Right lobe of liver (tissue), 6 donors: ENCODE measurements at regions not wholly inside any gene's neighbourhood (a gene's known extent, or its start where the extent isn't known, plus 50 kb on each side); places are given as distances from the start of the nearest gene placed in this dataset.

Source experiments
- ATAC-seq, 4 donors: fragments of 200-7000 bp; cut with Tn5 transposase; one replicate each; pipeline ENCODE4 v1.9.1; 2020; ENCODE audit warnings: mild to moderate bottlenecking in 4 of 4, moderate library complexity in 4 of 4
- DNase-seq, 3 donors: peaks; one replicate each; pipeline ENCODE4 v3.0.0-alpha.2; 2020
- H3K27ac ChIP-seq, 3 donors: fragments of 200-600 bp; one replicate each; pipeline ENCODE4 v1.8.0; 2022
- H3K27me3 ChIP-seq, 2 donors: fragments of 200-600 bp; one replicate each; pipeline ENCODE4 v1.8.0; 2022
- H3K36me3 ChIP-seq, 4 donors: fragments of 200-600 bp; sonication (generic) in 1 of 4; one replicate each; pipeline versions ENCODE4 v1.5.1 to v1.8.0; 2017 to 2022; ENCODE audit warnings: control low read depth in 1 of 4
- H3K4me1 ChIP-seq, 4 donors: fragments of 200-600 bp; sonication (generic) in 1 of 4; one replicate each; pipeline versions ENCODE4 v1.5.1 to v1.8.0; 2017 to 2022; ENCODE audit warnings: control low read depth in 1 of 4
- H3K4me3 ChIP-seq, 3 donors: fragments of 200-600 bp; one replicate each; pipeline ENCODE4 v1.8.0; 2022
- H3K9me3 ChIP-seq, 4 donors: fragments of 200-600 bp; sonication (generic) in 1 of 4; one replicate each; pipeline versions ENCODE4 v1.5.1 to v1.8.0; 2017 to 2022; ENCODE audit warnings: control low read depth in 1 of 4
- POLR2A ChIP-seq: fragments of 450-650 bp; IDR thresholded peaks from one replicate; pipeline ENCODE4 v1.6.1; 2017; ENCODE audit warnings: antibody characterized with exemption, mild to moderate bottlenecking
- WGBS: methylation state at CpG from one replicate; pipeline ENCODE4 v1.1.6; 2018; ENCODE audit warnings: low coverage, low lambda C conversion rate; ENCODE audit not compliant: insufficient coverage; ENCODE audit errors: missing lambda C conversion rate; 5-methylcytosine and 5-hydroxymethylcytosine counted together
- intact Hi-C, 2 donors: fragments of 100-400 bp; cut with DNase I; formaldehyde crosslinking; loops; one replicate each; pipeline versions ENCODE4 v1.11.2 to v1.14.1; 2022
- TF ChIP-seq, protein P1 (sequence below), 4 donors: fragments of 200-600 bp in 3 of 4; fragments of 450-650 bp in 1 of 4; IDR thresholded peaks; one replicate each; pipeline versions ENCODE4 v1.5.1 to v1.8.0; 2016 to 2022; ENCODE audit warnings: antibody characterized with exemption in 4 of 4, mild to moderate bottlenecking in 2 of 4
- donor health status: DM: no; HTN: yes; CAD: no.
- donor health status: DM: no; HTN: no; CAD: no.
- donor health status: DM: no; HTN: no; CAD: no.
- donor health status: DM: no; HTN: yes; CAD: no.
- donor health status: DM: no; HTN: yes; CAD: no.

GRCh38 chr4:125004676-125005075 is 292.1 kb upstream of the ANKRD50 start:
- DNase-seq (no peak), ATAC-seq (no peak)
- H3K27me3 ChIP-seq = no peaks in the 10 kb centered on the region
- no peak overlapping the region for H3K27ac ChIP-seq
- H3K4me3 ChIP-seq = no peak overlapping the region
- TF ChIP-seq, protein P1, sequence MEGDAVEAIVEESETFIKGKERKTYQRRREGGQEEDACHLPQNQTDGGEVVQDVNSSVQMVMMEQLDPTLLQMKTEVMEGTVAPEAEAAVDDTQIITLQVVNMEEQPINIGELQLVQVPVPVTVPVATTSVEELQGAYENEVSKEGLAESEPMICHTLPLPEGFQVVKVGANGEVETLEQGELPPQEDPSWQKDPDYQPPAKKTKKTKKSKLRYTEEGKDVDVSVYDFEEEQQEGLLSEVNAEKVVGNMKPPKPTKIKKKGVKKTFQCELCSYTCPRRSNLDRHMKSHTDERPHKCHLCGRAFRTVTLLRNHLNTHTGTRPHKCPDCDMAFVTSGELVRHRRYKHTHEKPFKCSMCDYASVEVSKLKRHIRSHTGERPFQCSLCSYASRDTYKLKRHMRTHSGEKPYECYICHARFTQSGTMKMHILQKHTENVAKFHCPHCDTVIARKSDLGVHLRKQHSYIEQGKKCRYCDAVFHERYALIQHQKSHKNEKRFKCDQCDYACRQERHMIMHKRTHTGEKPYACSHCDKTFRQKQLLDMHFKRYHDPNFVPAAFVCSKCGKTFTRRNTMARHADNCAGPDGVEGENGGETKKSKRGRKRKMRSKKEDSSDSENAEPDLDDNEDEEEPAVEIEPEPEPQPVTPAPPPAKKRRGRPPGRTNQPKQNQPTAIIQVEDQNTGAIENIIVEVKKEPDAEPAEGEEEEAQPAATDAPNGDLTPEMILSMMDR (IDR thresholded peaks at IDR 0.05) = no peak
- TF ChIP-seq POLR2A = no peak
- 88% methylated on average over 3 of the region's 3 CpGs for WGBS
- H3K9me3 ChIP-seq = no peaks in the 10 kb centered on the region
- H3K36me3 ChIP-seq = no peaks in the 10 kb centered on the region
- H3K4me1 ChIP-seq = no peaks in the 10 kb centered on the region
- intact Hi-C loops = no loop called here

- Histone ChIP-seq H3K27me3 (no peaks in the 10 kb centered on the region), H3K27ac (no peak overlapping the region), H3K36me3 (no peaks in the 10 kb centered on the region), H3K9me3 (no peaks in the 10 kb centered on the region), H3K4me1 (no peaks in the 10 kb centered on the region), H3K4me3 (no peak overlapping the region)
- WGBS = 84% methylated on average over 3 of the region's 3 CpGs
- intact Hi-C loops = no loop called here
- ATAC-seq (no peak), DNase-seq (no peak)
- no peak for TF ChIP-seq POLR2A
- TF ChIP-seq, protein P1 (IDR thresholded peaks at IDR 0.05) = no peak
Observed at GRCh38 chr4:125003840-125004239, 291.3 kb upstream of the ANKRD50 start.

DNA sequence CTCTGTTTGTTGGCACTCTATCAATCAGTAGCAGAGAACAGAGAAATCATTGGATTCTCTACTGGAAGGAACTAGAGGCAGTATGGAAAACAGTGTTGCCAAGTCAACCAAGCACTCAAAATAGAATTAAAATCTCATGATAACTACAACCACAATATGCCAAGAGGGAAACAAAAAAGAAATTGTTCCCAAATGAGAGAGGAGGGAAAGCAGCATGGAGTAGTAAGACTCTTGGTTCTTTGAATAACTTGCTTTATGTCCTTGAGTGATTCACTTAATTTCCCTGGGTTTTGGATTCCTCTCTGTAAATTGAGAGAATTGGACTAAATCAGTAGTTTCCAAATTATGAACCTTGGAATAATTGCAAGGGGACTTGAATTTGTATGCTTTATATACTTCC is 285.5 kb upstream of the ANKRD50 start:
- no peaks in the 10 kb centered on the region for H3K36me3 ChIP-seq
- ATAC-seq (no peak), DNase-seq (no peak)
- TF ChIP-seq POLR2A = no peak
- TF ChIP-seq, protein P1 (IDR thresholded peaks at IDR 0.05) = no peak
- H3K4me3 ChIP-seq = no peak overlapping the region
- intact Hi-C loops = no loop called here
- H3K9me3 ChIP-seq = no peaks in the 10 kb centered on the region
- no peak overlapping the region for H3K27ac ChIP-seq
- no peaks in the 10 kb centered on the region for H3K4me1 ChIP-seq
- no peaks in the 10 kb centered on the region for H3K27me3 ChIP-seq

- Histone ChIP-seq H3K9me3 (no peaks in the 10 kb centered on the region), H3K27me3 (no peaks in the 10 kb centered on the region), H3K4me3 (no peak overlapping the region), H3K4me1 (no peaks in the 10 kb centered on the region), H3K27ac (no peak overlapping the region), H3K36me3 (no peaks in the 10 kb centered on the region)
- TF ChIP-seq, protein P1 (IDR thresholded peaks at IDR 0.05) = no peak
- TF ChIP-seq POLR2A = no peak
- ATAC-seq (no peak), DNase-seq (no peak)
- intact Hi-C loops = no loop called here
- WGBS = 65% methylated on average over 1 of the region's 1 CpG
Observed at GRCh38 chr4:124997124-124997523, 284.6 kb upstream of the ANKRD50 start.

DNA sequence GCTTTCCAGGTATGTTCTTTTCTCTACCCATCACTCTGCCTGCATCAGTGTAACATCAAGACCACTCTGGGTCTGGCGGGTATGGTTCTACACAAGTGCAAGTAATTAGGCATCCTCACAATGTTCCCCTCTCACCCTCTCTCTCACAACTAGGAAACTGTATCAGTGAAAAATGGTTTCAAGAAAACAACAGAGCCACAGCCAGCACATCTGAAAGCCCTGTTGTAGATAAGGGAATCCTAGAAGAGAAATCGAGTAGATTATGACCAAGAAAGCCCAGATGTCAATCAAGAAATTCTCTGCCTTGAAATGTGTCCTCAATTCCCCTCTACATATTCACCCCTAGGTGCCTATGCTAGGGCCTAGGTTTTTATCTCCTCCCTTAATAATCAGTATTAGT is 281.3 kb upstream of the ANKRD50 start:
- no peak for ATAC-seq
- H3K4me3 ChIP-seq = no peak overlapping the region

More for the DNA sequence above, 281.3 kb upstream of the ANKRD50 start:
- H3K9me3 ChIP-seq = no peaks in the 10 kb centered on the region
- TF ChIP-seq, protein P1 (IDR thresholded peaks at IDR 0.05) = no peak
- TF ChIP-seq POLR2A = no peak
- H3K27ac ChIP-seq = no peak overlapping the region
- no peaks in the 10 kb centered on the region for H3K4me1 ChIP-seq
- no peaks in the 10 kb centered on the region for H3K27me3 ChIP-seq
- intact Hi-C loops = no loop called here
- 91% methylated on average over 2 of the region's 2 CpGs for WGBS
- H3K36me3 ChIP-seq = no peaks in the 10 kb centered on the region
- DNase-seq = no peak
